ENCODE measurements at regions not wholly inside any gene's neighbourhood (a gene's known extent, or its start where the extent isn't known, plus 50 kb on each side); places are given as distances from the start of the nearest gene placed in this dataset.

DNA sequence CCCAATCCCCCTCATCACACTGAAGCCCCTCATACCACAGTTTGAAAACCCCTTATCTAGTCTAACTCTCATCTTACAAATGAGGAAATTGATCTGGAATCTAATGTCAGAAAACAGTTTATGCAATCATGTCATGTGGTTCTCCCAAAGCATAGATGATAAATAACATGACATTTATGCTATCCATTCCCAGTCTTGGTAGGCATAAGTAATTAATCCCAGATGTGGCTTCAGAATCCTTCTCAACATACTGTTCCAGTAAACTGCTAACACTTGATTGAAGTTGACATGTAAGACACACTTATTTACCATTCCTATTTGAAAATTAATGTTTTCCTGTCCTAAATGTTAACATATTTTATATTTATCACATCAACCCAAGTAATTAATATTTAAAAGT lies 168.7 kb downstream of the GALC start:
- no peak for TF ChIP-seq Cebpa-rat (IDR thresholded peaks at IDR 0.05)
- no peaks in the 10 kb centered on the region for H3K4me1 ChIP-seq
- no peak overlapping the region for H3K27ac ChIP-seq
- no peaks in the 10 kb centered on the region for H3K27me3 ChIP-seq
- H3K36me3 ChIP-seq: no peaks in the 10 kb centered on the region
- H3K9ac ChIP-seq: no peak overlapping the region
- H4K20me1 ChIP-seq: no peaks in the 10 kb centered on the region
- no peak overlapping the region for H3K4me3 ChIP-seq
- no peak overlapping the region for H3K4me2 ChIP-seq
- H3K9me3 ChIP-seq: 0 out of 2 replicates have a peak, but pooled peaks cover 3% of the 10 kb centered on the region

DNA sequence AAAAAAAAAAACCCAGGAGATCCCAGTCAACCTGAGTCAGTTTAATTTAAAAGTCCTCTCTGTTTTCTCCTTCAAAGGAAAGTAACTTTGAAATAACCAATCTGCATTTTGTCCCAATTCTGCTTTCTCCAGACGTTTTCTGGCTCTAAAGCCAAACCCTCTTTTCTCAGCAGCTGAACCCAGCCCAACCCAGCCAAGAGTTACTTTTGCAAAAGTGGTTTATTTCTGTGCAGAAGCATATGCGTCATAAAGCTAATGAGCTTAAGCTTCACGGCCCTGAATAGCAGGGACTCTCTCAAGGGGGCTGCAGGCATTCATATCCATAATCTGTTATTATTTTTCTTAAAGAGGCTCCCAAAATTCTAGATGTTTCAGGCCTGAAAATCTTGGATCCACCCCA lies 176.6 kb downstream of the GALC start:
- Histone ChIP-seq H3K27ac (no peak overlapping the region), H3K27me3 (no peaks in the 10 kb centered on the region), H4K20me1 (no peaks in the 10 kb centered on the region), H3K36me3 (no peaks in the 10 kb centered on the region), H3K4me1 (peaks cover 23% of the 10 kb centered on the region), H3K9me3 (0 out of 2 replicates have a peak, but pooled peaks cover 5% of the 10 kb centered on the region), H3K9ac (no peak overlapping the region), H3K4me3 (no peak overlapping the region), H3K4me2 (no peak overlapping the region)
- TF ChIP-seq Cebpa-rat (IDR thresholded peaks at IDR 0.05): no peak

DNA sequence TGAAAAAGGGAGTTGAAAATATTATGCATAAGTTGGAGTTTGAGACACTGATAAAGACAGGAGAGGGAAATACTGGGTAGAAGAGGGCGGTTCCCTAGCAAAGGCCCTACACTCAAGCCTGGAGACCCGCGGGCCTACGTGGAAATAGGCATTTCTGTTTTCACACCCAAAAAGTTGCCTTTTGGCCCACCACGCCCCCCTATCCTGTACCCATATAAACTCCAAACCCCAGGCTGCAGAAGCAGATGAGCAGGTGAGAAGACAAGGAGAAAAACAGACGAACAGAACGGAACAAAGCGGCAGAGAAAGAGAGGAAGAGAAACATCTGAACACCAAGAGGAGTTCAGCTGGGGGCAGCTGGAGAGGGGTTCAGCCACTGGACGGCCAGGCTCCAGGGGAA lies 177.9 kb downstream of the GALC start:
- H3K27ac ChIP-seq: no peak overlapping the region
- H3K27me3 ChIP-seq: no peaks in the 10 kb centered on the region
- H3K4me1 ChIP-seq: peaks cover 23% of the 10 kb centered on the region
- H4K20me1 ChIP-seq: no peaks in the 10 kb centered on the region
- no peaks in the 10 kb centered on the region for H3K36me3 ChIP-seq
- H3K4me3 ChIP-seq: no peak overlapping the region
- no peak for TF ChIP-seq Cebpa-rat (IDR thresholded peaks at IDR 0.05)
- 0 out of 2 replicates have a peak, but pooled peaks cover 5% of the 10 kb centered on the region for H3K9me3 ChIP-seq
- H3K9ac ChIP-seq: no peak overlapping the region
- H3K4me2 ChIP-seq: no peak overlapping the region; the same call in 1 of the 2 replicates

DNA sequence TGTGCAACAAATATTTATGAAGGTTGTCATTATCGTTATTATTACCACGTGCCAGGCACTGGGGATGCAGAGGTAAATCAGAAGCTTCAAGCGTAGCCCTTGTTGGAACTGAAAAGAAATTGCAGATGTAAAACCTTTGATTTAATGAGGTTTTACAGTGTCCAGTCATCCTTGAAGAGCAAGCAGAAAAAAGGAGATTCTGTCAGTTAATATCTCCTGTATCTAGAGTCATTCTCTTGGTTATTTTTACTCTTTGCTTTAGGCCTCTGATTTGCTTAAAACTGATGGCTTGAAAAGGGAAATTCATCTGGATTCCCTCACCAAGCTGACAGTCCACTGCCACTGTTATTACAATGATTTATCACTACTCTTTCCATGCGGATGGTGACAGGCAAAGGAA lies 179.3 kb downstream of the GALC start:
- no peak overlapping the region for H3K27ac ChIP-seq
- H3K9ac ChIP-seq: no peak overlapping the region
- peaks cover 23% of the 10 kb centered on the region for H3K4me1 ChIP-seq
- H3K4me3 ChIP-seq: no peak overlapping the region
- no peaks in the 10 kb centered on the region for H3K27me3 ChIP-seq
- peak overlapping the region; percentile 37 for H3K4me2 ChIP-seq
- H4K20me1 ChIP-seq: no peaks in the 10 kb centered on the region
- H3K9me3 ChIP-seq: no peaks in the 10 kb centered on the region
- H3K36me3 ChIP-seq: no peaks in the 10 kb centered on the region
- TF ChIP-seq Cebpa-rat (IDR thresholded peaks at IDR 0.05): no peak

DNA sequence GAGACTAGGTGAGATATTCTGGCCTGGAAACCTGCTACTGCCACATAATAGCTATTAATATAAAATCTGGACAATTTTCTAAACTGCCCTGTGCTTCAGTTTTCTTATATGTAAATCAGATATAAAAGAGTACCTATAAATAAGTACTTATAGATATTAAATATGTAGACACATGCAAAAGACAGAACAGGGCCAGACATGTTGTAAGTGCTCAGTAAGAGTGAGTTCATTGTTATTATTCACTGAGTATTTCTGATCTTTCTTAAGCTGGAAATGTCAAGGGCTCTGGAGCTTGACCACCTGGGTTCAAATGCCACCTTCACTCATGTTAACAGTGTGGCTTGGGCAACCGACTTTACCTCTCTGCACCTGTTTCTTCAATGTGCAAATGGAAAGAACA lies 179.8 kb downstream of the GALC start:
- Histone ChIP-seq H3K4me1 (peaks cover 23% of the 10 kb centered on the region), H3K9ac (no peak overlapping the region), H3K9me3 (no peaks in the 10 kb centered on the region), H4K20me1 (no peaks in the 10 kb centered on the region), H3K4me3 (no peak overlapping the region), H3K4me2 (peak overlapping the region; percentile 37), H3K36me3 (no peaks in the 10 kb centered on the region), H3K27me3 (no peaks in the 10 kb centered on the region), H3K27ac (no peak overlapping the region)
- no peak for TF ChIP-seq Cebpa-rat (IDR thresholded peaks at IDR 0.05)

DNA sequence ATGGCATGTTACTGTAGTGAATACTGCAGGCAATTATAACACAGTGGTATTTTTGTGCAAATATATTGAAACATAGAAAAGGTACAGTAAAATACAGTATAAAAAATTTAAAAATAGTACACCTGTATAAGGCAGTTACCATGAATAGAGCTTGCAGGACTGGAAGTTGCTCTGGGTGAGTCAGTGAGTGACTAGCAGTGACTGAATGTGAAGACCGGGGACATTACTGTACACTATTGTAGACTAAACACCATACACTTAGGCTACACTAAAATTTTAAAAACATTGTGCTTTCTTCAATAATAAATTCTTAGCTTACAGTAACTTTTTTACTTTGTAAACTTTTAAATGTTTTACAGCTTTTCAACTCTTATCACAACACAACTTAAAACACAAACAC lies 181.7 kb downstream of the GALC start:
- Histone ChIP-seq H3K9me3 (no peaks in the 10 kb centered on the region), H3K27me3 (no peaks in the 10 kb centered on the region), H3K4me2 (no peak overlapping the region), H3K36me3 (no peaks in the 10 kb centered on the region), H4K20me1 (no peaks in the 10 kb centered on the region), H3K27ac (no peak overlapping the region), H3K4me1 (peaks cover 23% of the 10 kb centered on the region), H3K4me3 (no peak overlapping the region), H3K9ac (no peak overlapping the region)
- no peak for TF ChIP-seq Cebpa-rat (IDR thresholded peaks at IDR 0.05)

DNA sequence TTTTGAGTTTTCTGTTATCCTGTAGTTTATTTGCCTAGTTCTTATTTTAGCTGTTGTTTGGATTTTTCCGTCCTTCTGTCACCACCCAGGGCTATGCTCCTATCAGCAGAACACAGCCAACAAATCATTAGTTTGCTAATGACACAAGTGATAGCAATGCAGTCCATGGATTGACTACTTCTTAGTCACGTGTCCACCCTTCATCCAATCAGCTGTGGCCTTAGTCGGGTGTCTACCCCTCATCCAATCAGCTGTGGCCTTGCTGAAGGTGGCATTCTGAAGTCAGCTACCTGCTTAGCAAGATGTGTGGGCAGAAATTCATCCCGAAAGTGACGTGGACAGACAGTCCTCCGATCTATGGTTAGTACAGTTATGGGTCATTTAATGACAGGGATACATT lies 182.3 kb downstream of the GALC start:
- peaks cover 21% of the 10 kb centered on the region for H3K4me1 ChIP-seq
- no peak overlapping the region for H3K27ac ChIP-seq
- no peaks in the 10 kb centered on the region for H3K27me3 ChIP-seq
- no peaks in the 10 kb centered on the region for H4K20me1 ChIP-seq
- no peaks in the 10 kb centered on the region for H3K36me3 ChIP-seq
- TF ChIP-seq Cebpa-rat (IDR thresholded peaks at IDR 0.05): no peak
- no peak overlapping the region for H3K4me2 ChIP-seq
- H3K9me3 ChIP-seq: no peaks in the 10 kb centered on the region
- no peak overlapping the region for H3K9ac ChIP-seq
- H3K4me3 ChIP-seq: no peak overlapping the region

DNA sequence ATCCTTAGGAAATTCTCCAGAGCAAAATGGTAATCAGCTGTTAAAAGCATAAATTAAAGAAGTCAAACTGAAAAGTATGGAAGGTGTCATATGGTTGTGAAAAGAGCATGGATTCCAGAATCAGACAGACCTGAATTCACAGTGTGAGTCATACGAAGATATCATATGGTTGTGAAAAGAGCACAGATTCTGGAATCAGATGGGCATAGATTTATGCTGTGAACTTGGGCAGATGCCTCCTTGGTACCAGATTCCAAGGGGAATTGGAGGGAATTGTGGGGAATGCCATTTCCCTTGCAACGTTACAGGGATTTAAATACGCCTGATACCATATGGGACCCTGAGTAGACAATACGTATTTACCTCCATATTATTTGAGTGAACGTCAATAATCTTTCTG lies 183.7 kb downstream of the GALC start:
- no peak for TF ChIP-seq Cebpa-rat (IDR thresholded peaks at IDR 0.05)
- Histone ChIP-seq H3K27ac (no peak overlapping the region), H3K36me3 (no peaks in the 10 kb centered on the region), H3K9me3 (peaks cover 10% of the 10 kb centered on the region), H3K4me1 (peaks cover 15% of the 10 kb centered on the region), H3K9ac (no peak overlapping the region), H3K4me3 (no peak overlapping the region), H4K20me1 (no peaks in the 10 kb centered on the region), H3K27me3 (no peaks in the 10 kb centered on the region), H3K4me2 (no peak overlapping the region)

DNA sequence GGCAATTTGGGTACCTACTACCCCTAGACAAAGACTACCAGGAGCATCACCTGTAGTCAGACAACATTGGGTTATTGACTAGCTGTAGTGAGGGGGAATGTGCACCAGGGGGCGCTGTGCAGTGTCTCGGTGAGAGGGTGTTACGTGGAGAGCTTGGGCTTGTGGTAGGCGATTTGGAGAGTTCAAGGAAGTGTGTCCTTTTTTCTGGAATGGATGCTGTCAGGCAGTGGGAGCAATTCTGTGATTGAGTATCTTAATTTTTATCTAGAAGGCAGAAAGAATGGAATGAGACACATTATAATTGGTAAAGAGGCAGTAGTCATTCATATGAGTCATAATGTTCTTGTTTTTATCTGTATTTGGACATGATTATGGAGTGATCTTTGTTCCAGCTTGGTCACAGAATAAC lies 187.7 kb downstream of the GALC start:
- Histone ChIP-seq H3K9me3 (peaks cover 15% of the 10 kb centered on the region), H3K9ac (no peak overlapping the region), H3K27me3 (no peaks in the 10 kb centered on the region), H3K27ac (no peak overlapping the region), H3K4me3 (no peak overlapping the region), H3K4me2 (no peak overlapping the region), H3K4me1 (no peaks in the 10 kb centered on the region), H4K20me1 (no peaks in the 10 kb centered on the region), H3K36me3 (no peaks in the 10 kb centered on the region)
- no peak for TF ChIP-seq Cebpa-rat (IDR thresholded peaks at IDR 0.05)

DNA sequence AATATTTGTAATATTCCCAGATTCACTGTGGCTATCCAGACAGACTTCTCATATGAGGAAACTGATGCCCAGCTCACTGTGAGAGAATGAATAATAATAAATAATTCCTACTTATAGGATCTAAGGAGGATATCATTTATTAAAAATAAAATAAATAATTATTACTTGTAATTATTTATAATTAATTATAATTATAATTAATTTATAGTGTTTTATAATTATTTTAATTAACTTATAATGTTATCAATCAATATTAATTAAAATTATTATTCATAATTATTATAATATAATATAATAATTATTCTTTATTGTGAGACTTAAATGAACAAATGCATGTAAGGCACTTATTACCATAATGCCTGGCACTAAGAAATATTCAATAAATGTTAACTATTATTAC lies 192.8 kb downstream of the GALC start:
- peaks cover 14% of the 10 kb centered on the region for H3K9me3 ChIP-seq
- peak overlapping the region; percentile 56; the same call in 1 of the 2 replicates for H3K4me2 ChIP-seq
- TF ChIP-seq Cebpa-rat (IDR thresholded peaks at IDR 0.05): no peak
- H3K27me3 ChIP-seq: no peaks in the 10 kb centered on the region
- H3K9ac ChIP-seq: no peak overlapping the region
- no peaks in the 10 kb centered on the region for H4K20me1 ChIP-seq
- no peaks in the 10 kb centered on the region for H3K36me3 ChIP-seq
- no peak overlapping the region for H3K4me3 ChIP-seq
- H3K27ac ChIP-seq: no peak overlapping the region
- H3K4me1 ChIP-seq: peaks cover 22% of the 10 kb centered on the region

DNA sequence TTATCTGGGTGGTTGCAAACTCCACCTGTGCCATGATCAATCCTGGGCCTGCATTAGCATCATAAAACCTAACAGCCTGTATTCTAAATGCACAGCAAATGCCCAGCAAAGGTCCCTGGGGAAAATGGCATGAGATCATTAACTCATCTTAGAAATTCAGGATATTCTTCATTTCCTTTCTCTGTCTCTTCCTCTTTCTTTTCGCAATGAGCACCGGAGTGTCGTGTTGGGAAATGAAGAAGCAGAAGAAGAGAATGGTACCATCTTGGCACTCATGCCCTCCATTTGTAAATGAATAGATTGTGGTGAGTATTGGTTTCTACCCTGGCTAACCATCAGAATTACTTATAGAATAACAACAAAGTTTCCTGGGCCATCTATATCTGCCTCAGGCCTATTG lies 193.6 kb downstream of the GALC start:
- no peak overlapping the region for H3K4me3 ChIP-seq
- TF ChIP-seq Cebpa-rat (IDR thresholded peaks at IDR 0.05): no peak

More for the DNA sequence above, 193.6 kb downstream of the GALC start:
- Histone ChIP-seq H3K4me1 (peaks cover 31% of the 10 kb centered on the region), H3K4me2 (peak overlapping the region; percentile 56), H4K20me1 (no peaks in the 10 kb centered on the region), H3K36me3 (no peaks in the 10 kb centered on the region), H3K9ac (no peak overlapping the region), H3K27me3 (no peaks in the 10 kb centered on the region), H3K9me3 (peaks cover 6% of the 10 kb centered on the region; the same call in 1 of the 2 replicates), H3K27ac (0 out of 2 replicates have a peak overlapping the region, but pooled peaks have one; percentile 28)

All from BLaER1 (cell line).